Muscle of leg (tissue), 3 donors: ENCODE measurements at regions not wholly inside any gene's neighbourhood (a gene's known extent, or its start where the extent isn't known, plus 50 kb on each side); places are given as distances from the start of the nearest gene placed in this dataset.
"Not testable (repeated sequence)": the region's sequence is repeated elsewhere in the genome, so short reads cannot be mapped to it uniquely, and the experiment has no call there.

ENCODE experiments used
- DNase-seq: peaks from one replicate; pipeline ENCODE4 v3.0.0; 2013
- H3K27ac ChIP-seq: one replicate; pipeline ENCODE4 v1.5.1; 2013; ENCODE audit warnings: mild to moderate bottlenecking, low read length, control low read depth
- H3K27me3 ChIP-seq: one replicate; pipeline ENCODE4 v1.6.1; 2013; ENCODE audit warnings: low read length; ENCODE audit not compliant: control insufficient read depth, insufficient read depth
- H3K36me3 ChIP-seq: one replicate; pipeline ENCODE4 v1.6.1; 2013; ENCODE audit warnings: low read length; ENCODE audit not compliant: control insufficient read depth, insufficient read depth
- H3K4me1 ChIP-seq: one replicate; pipeline ENCODE4 v1.6.1; 2013; ENCODE audit warnings: low read length; ENCODE audit not compliant: control insufficient read depth, insufficient read depth
- H3K4me3 ChIP-seq: one replicate; pipeline ENCODE4 v1.5.1; 2013; ENCODE audit warnings: low read length, control low read depth
- H3K9me3 ChIP-seq: replicated peaks from 2 replicates; pipeline ENCODE4 v1.6.1; 2013; ENCODE audit warnings: low read depth, low read length; ENCODE audit not compliant: control insufficient read depth
- WGBS: methylation state at CpG from one replicate; pipeline ENCODE4 v1.1.5; 2013; ENCODE audit warnings: missing lambda C conversion rate; ENCODE audit not compliant: insufficient coverage; 5-methylcytosine and 5-hydroxymethylcytosine counted together

DNA sequence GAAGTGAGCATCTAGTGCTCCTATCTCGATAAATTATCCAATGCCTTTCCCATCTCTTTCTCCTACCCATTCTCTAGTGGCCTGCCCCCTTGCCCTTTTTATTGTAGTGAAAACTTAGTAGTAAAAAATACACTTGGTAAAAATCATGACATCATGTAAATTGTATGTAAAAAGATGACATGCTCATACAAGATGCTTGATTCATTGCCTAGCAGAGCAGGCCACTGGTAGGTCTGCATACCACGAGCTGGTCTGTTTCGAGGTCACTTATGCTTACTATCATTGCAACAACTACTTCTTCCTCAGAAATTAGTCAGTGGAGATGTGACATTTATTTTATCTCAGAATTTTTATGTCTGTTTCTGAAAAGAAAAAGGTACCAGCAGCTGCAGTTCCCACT, 177.3 kb downstream of the C9orf152 start:
- Histone ChIP-seq H3K4me3 (no peak overlapping the region), H3K36me3 (no peaks in the 10 kb centered on the region), H3K27ac (no peak overlapping the region), H3K27me3 (no peaks in the 10 kb centered on the region), H3K4me1 (peaks cover 8% of the 10 kb centered on the region), H3K9me3 (no peaks in the 10 kb centered on the region)
- no peak for DNase-seq
- WGBS = no CpG with 5 or more reads among the region's 3 CpGs

DNA sequence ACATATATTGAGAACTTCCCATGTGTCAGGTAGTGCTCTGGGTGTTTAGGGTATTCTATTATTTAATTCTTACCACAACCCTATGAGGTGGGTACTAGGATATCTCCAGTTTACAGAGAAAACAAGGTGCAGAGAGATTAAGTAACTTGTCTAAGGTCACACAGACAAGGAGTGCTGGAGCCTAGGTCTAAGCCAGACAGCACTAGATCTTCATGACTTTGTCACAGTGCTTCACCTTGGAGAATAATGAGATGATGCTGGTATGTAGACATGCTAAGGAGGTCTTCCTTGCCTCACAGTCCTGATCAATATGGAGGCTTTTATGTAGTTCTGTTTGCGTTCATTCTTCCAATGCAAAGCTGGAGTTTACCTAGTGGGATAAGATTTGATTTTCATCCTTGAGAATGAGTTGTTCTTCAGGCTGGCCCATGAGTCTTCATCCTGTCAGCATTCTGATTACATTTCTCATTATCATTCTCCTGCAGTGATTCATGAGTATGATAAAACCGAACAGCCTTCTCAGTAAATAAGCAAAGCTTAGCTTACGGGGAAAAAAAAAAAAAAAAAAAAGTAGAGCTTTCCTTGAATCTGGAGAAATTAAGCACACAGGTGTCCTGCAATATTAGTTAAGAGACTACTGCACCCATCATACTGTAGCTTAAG, 176.3 kb downstream of the C9orf152 start:
- WGBS = no CpG with 5 or more reads among the region's 3 CpGs
- Histone ChIP-seq H3K27me3 (no peaks in the 10 kb centered on the region), H3K36me3 (no peaks in the 10 kb centered on the region), H3K27ac (no peak overlapping the region), H3K4me3 (no peak overlapping the region), H3K4me1 (peaks cover 8% of the 10 kb centered on the region), H3K9me3 (no peaks in the 10 kb centered on the region)
- no peak for DNase-seq

DNA sequence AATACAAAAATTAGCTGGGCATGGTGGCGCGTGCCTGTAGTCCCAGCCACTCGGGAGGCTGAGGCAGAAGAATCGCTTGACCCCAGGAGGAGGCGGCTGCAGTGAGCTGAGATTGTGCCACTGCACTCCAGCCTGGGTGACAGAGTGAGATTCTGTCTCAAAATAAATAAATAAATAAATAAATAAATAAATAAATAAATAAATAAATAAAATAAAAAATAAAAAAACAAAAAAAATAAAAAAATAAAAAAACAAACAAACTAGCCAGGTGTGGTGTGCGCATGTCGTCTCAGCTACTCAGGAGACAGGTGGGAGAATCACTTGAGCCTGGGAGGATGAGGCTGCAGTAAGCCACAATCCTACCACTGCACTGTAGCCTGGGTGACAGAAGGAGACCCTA, 175.4 kb downstream of the C9orf152 start:
- not testable (repeated sequence) for H3K4me1 ChIP-seq, H3K27ac ChIP-seq, H3K4me3 ChIP-seq, DNase-seq, H3K36me3 ChIP-seq, H3K9me3 ChIP-seq, H3K27me3 ChIP-seq
- WGBS = 95% methylated on average over 4 of the region's 7 CpGs

DNA sequence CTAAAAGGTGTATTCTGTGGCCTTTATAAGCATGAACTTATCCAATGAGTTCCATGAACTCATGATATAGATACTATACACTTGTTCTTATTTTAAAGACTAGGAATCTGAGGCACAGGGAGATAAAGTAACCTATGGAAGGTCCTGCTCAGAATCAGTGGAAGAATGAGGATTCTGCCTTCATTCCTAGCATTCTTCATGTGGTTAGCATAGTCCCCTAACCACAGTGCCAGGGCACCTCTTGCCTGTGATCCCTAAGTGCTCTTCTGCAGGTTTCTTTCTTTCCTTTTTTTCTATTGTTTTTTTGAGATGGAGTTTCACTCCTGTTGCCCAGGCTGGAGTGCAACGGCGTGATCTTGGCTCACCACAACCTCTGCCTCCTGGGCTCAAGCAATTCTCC, 174.1 kb downstream of the C9orf152 start:
- no peak for DNase-seq
- Histone ChIP-seq H3K9me3 (no peaks in the 10 kb centered on the region), H3K4me3 (no peak overlapping the region), H3K4me1 (peaks cover 4% of the 10 kb centered on the region), H3K36me3 (no peaks in the 10 kb centered on the region), H3K27me3 (no peaks in the 10 kb centered on the region), H3K27ac (no peak overlapping the region)
- no CpG with 5 or more reads among the region's 2 CpGs for WGBS

DNA sequence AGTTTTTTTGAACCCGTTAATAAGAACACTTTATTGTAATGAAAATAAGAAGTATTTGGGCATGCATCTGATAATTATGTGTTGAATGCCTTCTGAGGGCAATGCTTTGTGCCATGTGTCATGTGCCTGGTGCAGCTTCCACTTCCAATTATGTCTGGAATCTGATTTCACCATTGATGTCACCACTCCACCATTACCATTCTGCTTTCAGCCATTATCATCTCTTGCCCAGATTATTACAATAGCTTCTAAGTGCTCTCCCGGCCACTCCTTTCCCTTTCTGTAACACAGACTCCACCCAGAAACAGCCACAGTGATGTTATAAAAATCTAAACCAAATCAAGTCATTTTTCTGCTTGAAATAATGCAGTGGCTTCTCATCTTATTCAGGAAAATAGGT, 171.7 kb downstream of the C9orf152 start:
- H3K4me3 ChIP-seq = no peak overlapping the region
- no peaks in the 10 kb centered on the region for H3K27me3 ChIP-seq
- no peak for DNase-seq
- no peaks in the 10 kb centered on the region for H3K36me3 ChIP-seq
- H3K4me1 ChIP-seq = no peaks in the 10 kb centered on the region
- H3K27ac ChIP-seq = no peak overlapping the region
- no peaks in the 10 kb centered on the region for H3K9me3 ChIP-seq
- no CpG with 5 or more reads among the region's 2 CpGs for WGBS

DNA sequence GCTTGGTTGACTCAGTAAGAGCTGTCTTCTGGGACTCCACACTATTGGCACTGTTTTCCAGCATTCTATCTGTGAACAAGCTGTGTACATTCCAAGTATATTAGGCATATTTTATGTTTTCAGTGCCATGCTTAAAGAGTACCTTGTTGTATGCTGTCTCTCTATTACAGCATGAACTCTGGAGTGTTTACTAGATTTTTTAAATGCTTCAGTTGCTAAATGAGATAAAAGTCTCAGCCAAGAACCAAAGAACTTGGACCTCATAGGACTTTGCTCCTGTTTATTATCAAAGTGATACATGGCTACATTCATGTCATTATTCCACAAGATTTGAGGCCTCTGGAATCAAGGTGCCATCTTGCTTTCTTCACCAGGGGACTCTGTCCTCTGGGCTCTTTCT, 167.2 kb downstream of the C9orf152 start:
- Histone ChIP-seq H3K4me3 (no peak overlapping the region), H3K36me3 (no peaks in the 10 kb centered on the region), H3K27ac (no peak overlapping the region), H3K9me3 (no peaks in the 10 kb centered on the region), H3K27me3 (no peaks in the 10 kb centered on the region), H3K4me1 (no peaks in the 10 kb centered on the region)
- DNase-seq = no peak

DNA sequence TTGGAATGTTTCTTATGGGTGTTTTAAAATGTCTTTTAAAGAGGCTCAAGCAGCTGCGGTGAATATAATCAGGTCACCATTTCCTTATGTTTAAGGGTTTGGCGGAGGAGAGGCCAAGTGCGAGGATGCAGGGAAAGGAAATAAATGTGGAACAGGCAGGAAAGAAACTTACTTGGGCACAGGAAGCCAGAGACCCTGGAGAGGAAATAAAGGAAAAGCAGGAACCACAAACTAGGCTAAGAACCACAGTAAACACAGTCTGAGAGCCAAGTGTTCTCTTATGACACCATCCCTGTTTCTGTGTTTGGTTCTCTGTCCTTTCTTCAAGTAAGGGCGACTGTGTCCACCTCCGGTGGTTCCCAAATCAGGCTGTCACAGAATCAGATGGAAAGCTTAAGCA, 166.5 kb downstream of the C9orf152 start:
- H3K9me3 ChIP-seq = no peaks in the 10 kb centered on the region
- H3K4me1 ChIP-seq = no peaks in the 10 kb centered on the region
- H3K36me3 ChIP-seq = no peaks in the 10 kb centered on the region
- H3K4me3 ChIP-seq = no peak overlapping the region
- no peak for DNase-seq
- H3K27me3 ChIP-seq = no peaks in the 10 kb centered on the region
- peak overlapping the region; percentile 22 for H3K27ac ChIP-seq
- 62% methylated on average over 3 of the region's 5 CpGs for WGBS

DNA sequence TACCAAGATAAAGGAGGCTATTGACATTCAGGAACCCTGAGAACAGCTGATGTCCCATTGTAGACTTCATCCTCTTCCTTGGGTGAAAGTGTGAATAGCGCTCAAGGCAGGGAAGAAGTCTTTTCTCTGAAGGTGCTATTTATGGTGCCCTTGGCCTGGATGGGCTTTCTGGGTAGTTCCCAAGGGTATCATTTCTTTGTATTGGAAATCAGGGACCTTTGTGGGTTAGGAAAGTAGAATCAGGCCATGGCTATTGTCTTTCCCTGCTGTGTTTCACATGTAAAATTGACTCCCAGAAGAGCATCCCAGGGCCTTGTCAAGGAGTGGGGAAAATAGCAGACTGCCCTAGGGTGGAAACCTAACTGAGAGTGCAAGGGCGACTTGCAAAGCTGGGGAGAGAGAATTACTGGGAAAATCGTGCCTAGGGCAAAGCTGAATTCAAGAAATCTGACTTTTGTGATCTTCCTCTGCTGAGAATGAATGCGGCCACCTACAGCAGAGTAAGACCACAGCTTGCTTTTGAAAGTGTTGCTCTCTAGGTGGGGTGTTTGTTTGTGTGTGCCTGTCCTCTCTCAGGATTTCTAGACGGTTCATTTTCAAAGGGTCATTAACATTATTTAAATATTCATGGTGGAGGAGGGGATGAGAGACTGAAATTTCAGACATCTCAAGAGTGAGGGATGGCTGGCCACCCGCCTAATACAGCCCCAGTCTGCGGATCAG, 160.6 kb downstream of the C9orf152 start:
- 48% methylated on average over 6 of the region's 7 CpGs for WGBS
- Histone ChIP-seq H3K27me3 (peaks cover 4% of the 10 kb centered on the region), H3K9me3 (no peaks in the 10 kb centered on the region), H3K4me3 (peak overlapping the region; percentile 91), H3K36me3 (no peaks in the 10 kb centered on the region), H3K27ac (no peak overlapping the region), H3K4me1 (peaks cover 32% of the 10 kb centered on the region)
- no peak for DNase-seq

DNA sequence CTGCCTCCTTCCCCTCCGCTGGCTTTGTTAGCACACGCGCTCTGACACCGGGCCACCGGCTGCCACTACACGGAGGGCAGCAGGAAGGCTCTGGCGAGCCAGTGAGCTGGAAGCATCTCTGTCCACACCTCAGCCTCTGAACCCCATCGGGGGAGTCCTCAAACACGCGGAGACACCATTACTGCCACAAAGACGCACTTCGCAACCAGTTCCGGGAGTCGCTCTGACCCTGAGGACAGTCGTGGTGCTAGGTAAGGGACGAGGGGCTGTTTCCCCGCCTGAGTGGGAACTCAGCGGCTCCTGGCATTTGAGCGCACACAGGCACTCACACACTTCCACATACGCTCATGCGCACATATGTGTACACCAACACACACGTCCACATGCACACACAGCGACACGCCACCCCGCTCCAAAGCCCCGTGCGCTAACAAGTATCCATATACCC, 160.0 kb downstream of the C9orf152 start:
- WGBS = 6% methylated on average over 24 of the region's 27 CpGs
- DNase-seq = peak; percentile 35
- H3K27ac ChIP-seq = peak overlapping the region; percentile 65

DNA sequence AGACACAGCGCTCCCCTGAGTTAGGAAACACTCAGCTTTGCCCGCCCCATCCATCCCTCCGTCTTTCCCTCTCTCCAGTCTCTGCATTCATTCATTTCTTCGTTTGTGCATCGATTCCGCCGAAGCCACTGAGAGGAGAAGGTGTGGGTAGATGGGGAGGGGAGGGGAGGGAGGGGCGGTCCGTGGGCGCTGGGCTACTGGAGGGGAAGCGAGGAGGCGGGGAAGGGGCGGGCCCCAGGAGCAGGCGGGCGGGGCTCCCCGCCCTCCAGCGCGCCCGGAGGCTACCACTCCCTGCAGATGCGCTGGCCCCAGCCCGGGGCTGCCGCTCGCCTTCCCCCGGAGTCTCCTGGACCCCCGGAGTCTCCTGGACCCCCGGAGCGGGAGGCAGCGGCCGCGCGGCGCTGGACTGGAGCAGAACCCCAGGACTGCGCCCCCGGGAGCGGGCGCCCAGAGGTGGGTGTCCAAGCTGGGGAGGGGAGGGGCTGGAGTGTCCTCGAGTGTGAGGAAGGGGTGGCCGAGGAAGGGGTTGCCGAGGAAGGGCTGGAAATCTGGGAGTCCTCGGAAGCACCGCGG, 159.5 kb downstream of the C9orf152 start:
- peak overlapping the region; percentile 91 for H3K4me3 ChIP-seq
- DNase-seq = peak; percentile 89
- no peaks in the 10 kb centered on the region for H3K9me3 ChIP-seq
- H3K27me3 ChIP-seq = peaks cover 4% of the 10 kb centered on the region
- H3K36me3 ChIP-seq = no peaks in the 10 kb centered on the region
- under 1% methylated on average over 30 of the region's 42 CpGs for WGBS
- H3K27ac ChIP-seq = peak overlapping the region; percentile 81
- H3K4me1 ChIP-seq = peaks cover 32% of the 10 kb centered on the region

More for the DNA sequence above, 160.0 kb downstream of the C9orf152 start:
- Histone ChIP-seq H3K4me3 (peak overlapping the region; percentile 91), H3K27me3 (peaks cover 4% of the 10 kb centered on the region), H3K9me3 (no peaks in the 10 kb centered on the region), H3K4me1 (peaks cover 32% of the 10 kb centered on the region), H3K36me3 (no peaks in the 10 kb centered on the region)
